Fibroblast of lung (primary cell): ENCODE measurements at regions not wholly inside any gene's neighbourhood (a gene's known extent, or its start where the extent isn't known, plus 50 kb on each side); places are given as distances from the start of the nearest gene placed in this dataset.
"Not testable (repeated sequence)": the region's sequence is repeated elsewhere in the genome, so short reads cannot be mapped to it uniquely, and the experiment has no call there.

Experiments
- DNase-seq, 2 donors: peaks; one replicate each; pipeline versions ENCODE4 v3.0.0 to v3.0.0-alpha.2; 2010; ENCODE audit warnings: low read depth in 2 of 2
- H2AFZ ChIP-seq: 2 replicates; pipeline ENCODE4 v1.5.1; 2012; ENCODE audit warnings: low read length, control low read depth, inconsistent platforms
- H3K27ac ChIP-seq: 2 replicates; pipeline ENCODE4 v1.5.1; 2011; ENCODE audit warnings: low read length, control low read depth; ENCODE audit not compliant: insufficient read depth
- H3K27me3 ChIP-seq: 2 replicates; pipeline ENCODE4 v1.5.1; 2011; ENCODE audit warnings: mild to moderate bottlenecking, low read length; ENCODE audit not compliant: control insufficient read depth, insufficient read depth
- H3K36me3 ChIP-seq: 2 replicates; pipeline ENCODE4 v1.5.1; 2011; ENCODE audit warnings: low read length; ENCODE audit not compliant: control insufficient read depth, insufficient read depth
- H3K4me1 ChIP-seq: 2 replicates; pipeline ENCODE4 v1.5.1; 2011; ENCODE audit warnings: low read length; ENCODE audit not compliant: control insufficient read depth, insufficient read depth; ENCODE audit errors: extremely low read depth
- H3K4me2 ChIP-seq: 2 replicates; pipeline ENCODE4 v1.5.1; 2011; ENCODE audit warnings: low read length, control low read depth; ENCODE audit not compliant: insufficient read depth; ENCODE audit errors: extremely low read depth
- H3K4me3 ChIP-seq, 4 experiments: fragments of 200-600 bp in 1 of 4; sonication (generic) in 1 of 4; replicated peaks in 1 of 4; 2 replicates each; pipeline ENCODE4 v1.5.1; 2011 to 2016; ENCODE audit warnings: low read length in 4 of 4, low read depth in 3 of 4, mild to moderate bottlenecking in 3 of 4, control low read depth in 2 of 4, inconsistent platforms in 1 of 4, mixed read lengths in 1 of 4; ENCODE audit not compliant: insufficient read depth in 1 of 4; ENCODE audit errors: control extremely low read depth in 1 of 4
- H3K79me2 ChIP-seq: 2 replicates; pipeline ENCODE4 v1.5.1; 2012; ENCODE audit warnings: mild to moderate bottlenecking, low read length, inconsistent platforms; ENCODE audit not compliant: control insufficient read depth, insufficient read depth
- H3K9ac ChIP-seq: 2 replicates; pipeline ENCODE4 v1.5.1; 2011; ENCODE audit warnings: mild to moderate bottlenecking, low read length, control low read depth; ENCODE audit not compliant: insufficient read depth
- H3K9me3 ChIP-seq: 2 replicates; pipeline ENCODE4 v1.5.1; 2012; ENCODE audit warnings: low read depth, low read length; ENCODE audit not compliant: control insufficient read depth, insufficient read depth
- H4K20me1 ChIP-seq: 2 replicates; pipeline ENCODE4 v1.5.1; 2011; ENCODE audit warnings: low read length; ENCODE audit not compliant: control insufficient read depth, insufficient read depth; ENCODE audit errors: extremely low read depth
- CTCF ChIP-seq, 2 donors: IDR thresholded peaks in 1 of 2; conservative IDR thresholded peaks in 1 of 2; 1 replicate in 1 of 2; 2 replicates in 1 of 2; pipeline ENCODE4 v1.5.1; 2011 to 2012; ENCODE audit warnings: low read length in 2 of 2, control low read depth in 1 of 2, inconsistent platforms in 1 of 2, low read depth in 1 of 2, mild to moderate bottlenecking in 1 of 2
- EZH2 ChIP-seq: IDR thresholded peaks from 2 replicates; pipeline ENCODE4 v1.5.1; 2012; ENCODE audit warnings: low read length, control low read depth, mild to moderate bottlenecking; ENCODE audit errors: missing control alignments

- TF ChIP-seq CTCF (conservative IDR thresholded peaks at IDR 0.05 in 1 of 2, IDR thresholded peaks at IDR 0.05 in 1 of 2; ENCODE audit: low read depth in 1 of 2, low read length in 2 of 2) (no peak), EZH2 (no peak)
- Histone ChIP-seq H4K20me1 (no peaks in the 10 kb centered on the region), H3K27ac (no peak overlapping the region), H3K4me3 (no peak overlapping the region), H3K36me3 (no peaks in the 10 kb centered on the region), H3K27me3 (no peaks in the 10 kb centered on the region), H3K4me1 (no peaks in the 10 kb centered on the region), H3K9ac (no peak overlapping the region), H3K79me2 (no peaks in the 10 kb centered on the region), H3K4me2 (no peak overlapping the region), H2AFZ (no peak overlapping the region), H3K9me3 (no peaks in the 10 kb centered on the region)
- DNase-seq, result peak in 1 of 2 donors; percentile 13
Measured at GRCh38 chr1:187605736-187606135, 777.0 kb downstream of the PLA2G4A start.

- H3K27me3 ChIP-seq, H3K4me3 ChIP-seq, H4K20me1 ChIP-seq, H3K4me1 ChIP-seq, H3K79me2 ChIP-seq, H3K9ac ChIP-seq, H3K27ac ChIP-seq, DNase-seq, H3K9me3 ChIP-seq, H3K36me3 ChIP-seq, H3K4me2 ChIP-seq, H2AFZ ChIP-seq: not testable (repeated sequence)
Measured at GRCh38 chr1:187615853-187616735, 787.3 kb downstream of the PLA2G4A start.

GRCh38 chr1:187616830-187617229, 788.1 kb downstream of the PLA2G4A start:
- H4K20me1 ChIP-seq, H3K9ac ChIP-seq, H3K27me3 ChIP-seq, H3K79me2 ChIP-seq, H3K4me1 ChIP-seq, H3K9me3 ChIP-seq, H2AFZ ChIP-seq, H3K36me3 ChIP-seq, H3K27ac ChIP-seq, H3K4me2 ChIP-seq, DNase-seq, H3K4me3 ChIP-seq: not testable (repeated sequence)

GRCh38 chr1:187617776-187618175, 789.0 kb downstream of the PLA2G4A start:
- Histone ChIP-seq H3K9me3 (no peaks in the 10 kb centered on the region), H2AFZ (no peak overlapping the region), H3K4me3 (no peak overlapping the region), H3K36me3 (no peaks in the 10 kb centered on the region), H3K4me2 (no peak overlapping the region), H3K4me1 (no peaks in the 10 kb centered on the region), H4K20me1 (no peaks in the 10 kb centered on the region), H3K27me3 (no peaks in the 10 kb centered on the region), H3K27ac (no peak overlapping the region), H3K79me2 (no peaks in the 10 kb centered on the region), H3K9ac (no peak overlapping the region)
- no peak for DNase-seq
- TF ChIP-seq CTCF (conservative IDR thresholded peaks at IDR 0.05 in 1 of 2, IDR thresholded peaks at IDR 0.05 in 1 of 2; ENCODE audit: low read depth in 1 of 2, low read length in 2 of 2), result no peak
- no peak for TF ChIP-seq EZH2
